Calu3 (cell line): ENCODE measurements at regions not wholly inside any gene's neighbourhood (a gene's known extent, or its start where the extent isn't known, plus 50 kb on each side); places are given as distances from the start of the nearest gene placed in this dataset.

ENCODE experiments used
- BruUV-seq: library from RNA; stranded (reverse); fragments of 400-500 nt; replicated peaks from 2 replicates; lab custom pipeline; 2021; lab: Mats Ljungman, UMichigan
- CTCF ChIA-PET: fragments of 300-600 bp; sonication (Branson Sonifier 250); formaldehyde crosslinking; loops from one replicate; lab custom pipeline; 2022; ENCODE audit warnings: antibody characterized with exemption; lab: Charles Lee
- DNase-seq: peaks from one replicate; pipeline ENCODE4 v3.0.0; 2022
- H3K27ac Mint-ChIP-seq: one replicate; pipeline ENCODE4 v1.8.0; 2022; ENCODE audit warnings: mixed read lengths; ENCODE audit not compliant: unreplicated experiment
- H3K27me3 Mint-ChIP-seq: one replicate; pipeline ENCODE4 v1.8.0; 2022; ENCODE audit warnings: mixed read lengths; ENCODE audit not compliant: unreplicated experiment
- H3K36me3 Mint-ChIP-seq: one replicate; pipeline ENCODE4 v1.8.0; 2022; ENCODE audit warnings: mild to moderate bottlenecking, moderate library complexity, mixed read lengths; ENCODE audit not compliant: insufficient read depth, unreplicated experiment
- H3K4me1 Mint-ChIP-seq: one replicate; pipeline ENCODE4 v1.8.0; 2022; ENCODE audit warnings: mild to moderate bottlenecking, low read depth, mixed read lengths; ENCODE audit not compliant: unreplicated experiment
- H3K4me3 Mint-ChIP-seq: one replicate; pipeline ENCODE4 v1.8.0; 2022; ENCODE audit warnings: mild to moderate bottlenecking, low read depth, moderate library complexity, mixed read lengths; ENCODE audit not compliant: unreplicated experiment
- H3K9me3 Mint-ChIP-seq: one replicate; pipeline ENCODE4 v1.8.0; 2022; ENCODE audit warnings: low read depth, mixed read lengths; ENCODE audit not compliant: unreplicated experiment
- intact Hi-C: fragments of 100-400 bp; cut with micrococcal nuclease; formaldehyde crosslinking; loops from one replicate; pipeline ENCODE4 v1.10.0; 2022; ENCODE audit not compliant: unreplicated experiment
- TF ChIP-seq, protein P1 (sequence below): fragments of 200-600 bp; IDR thresholded peaks from one replicate; pipeline ENCODE4 v1.8.0; 2022; ENCODE audit warnings: antibody characterized with exemption; ENCODE audit not compliant: unreplicated experiment

DNA sequence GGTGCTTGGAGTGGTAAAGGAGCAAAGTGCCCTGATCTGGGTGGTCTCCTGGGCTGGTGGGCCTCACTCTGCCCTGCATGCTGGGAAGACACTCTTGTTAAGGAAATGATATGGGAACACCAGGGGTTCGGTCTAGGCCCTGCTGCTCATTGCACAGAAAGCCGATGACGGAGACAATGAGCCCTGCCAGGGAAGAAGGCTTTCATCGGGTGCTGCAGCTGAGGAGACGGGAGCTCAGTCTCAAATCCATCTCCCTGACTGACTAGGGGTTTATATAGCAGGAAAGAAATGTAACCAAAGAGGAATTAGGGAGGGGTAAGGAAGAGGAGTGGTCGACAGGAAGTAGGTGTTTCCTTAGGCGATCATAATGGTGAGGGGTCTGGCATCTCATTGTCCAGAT lies 253.4 kb downstream of the TEX29 start:
- DNase-seq: no peak
- intact Hi-C loops: no loop called here
- BruUV-seq: no TSS peak

DNA sequence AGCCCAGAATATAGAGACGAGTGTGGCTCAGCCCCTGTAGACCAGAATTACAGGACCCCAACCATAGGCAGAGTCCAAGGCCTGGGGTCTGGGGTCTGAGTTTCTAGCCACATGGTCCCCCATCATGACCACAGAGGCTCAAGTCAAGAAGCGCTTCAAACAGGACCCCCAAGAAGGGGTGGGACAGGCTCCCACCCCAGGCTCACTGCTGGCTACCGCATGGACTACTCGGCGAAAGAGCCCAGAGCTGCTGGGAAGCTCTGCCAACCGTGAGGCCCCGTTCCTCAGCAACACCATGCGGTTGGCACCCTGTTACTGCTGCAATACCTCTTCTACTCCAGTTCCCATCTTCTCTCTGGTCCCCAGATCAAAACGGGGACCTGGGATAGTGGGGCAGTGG lies 254.8 kb downstream of the TEX29 start:
- no TSS peak for BruUV-seq
- H3K27ac Mint-ChIP-seq: no peak overlapping the region
- no peaks in the 10 kb centered on the region for H3K36me3 Mint-ChIP-seq
- TF ChIP-seq, protein P1, sequence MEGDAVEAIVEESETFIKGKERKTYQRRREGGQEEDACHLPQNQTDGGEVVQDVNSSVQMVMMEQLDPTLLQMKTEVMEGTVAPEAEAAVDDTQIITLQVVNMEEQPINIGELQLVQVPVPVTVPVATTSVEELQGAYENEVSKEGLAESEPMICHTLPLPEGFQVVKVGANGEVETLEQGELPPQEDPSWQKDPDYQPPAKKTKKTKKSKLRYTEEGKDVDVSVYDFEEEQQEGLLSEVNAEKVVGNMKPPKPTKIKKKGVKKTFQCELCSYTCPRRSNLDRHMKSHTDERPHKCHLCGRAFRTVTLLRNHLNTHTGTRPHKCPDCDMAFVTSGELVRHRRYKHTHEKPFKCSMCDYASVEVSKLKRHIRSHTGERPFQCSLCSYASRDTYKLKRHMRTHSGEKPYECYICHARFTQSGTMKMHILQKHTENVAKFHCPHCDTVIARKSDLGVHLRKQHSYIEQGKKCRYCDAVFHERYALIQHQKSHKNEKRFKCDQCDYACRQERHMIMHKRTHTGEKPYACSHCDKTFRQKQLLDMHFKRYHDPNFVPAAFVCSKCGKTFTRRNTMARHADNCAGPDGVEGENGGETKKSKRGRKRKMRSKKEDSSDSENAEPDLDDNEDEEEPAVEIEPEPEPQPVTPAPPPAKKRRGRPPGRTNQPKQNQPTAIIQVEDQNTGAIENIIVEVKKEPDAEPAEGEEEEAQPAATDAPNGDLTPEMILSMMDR: no peak
- peaks cover 3% of the 10 kb centered on the region for H3K9me3 Mint-ChIP-seq
- CTCF ChIA-PET: no interaction called here
- DNase-seq: no peak
- no peaks in the 10 kb centered on the region for H3K27me3 Mint-ChIP-seq
- no peak overlapping the region for H3K4me3 Mint-ChIP-seq
- intact Hi-C loops: no loop called here
- no peaks in the 10 kb centered on the region for H3K4me1 Mint-ChIP-seq

More for the DNA sequence above, 253.4 kb downstream of the TEX29 start:
- CTCF ChIA-PET: no interaction called here
- TF ChIP-seq, protein P1: no peak
- H3K4me3 Mint-ChIP-seq: no peak overlapping the region
- no peaks in the 10 kb centered on the region for H3K4me1 Mint-ChIP-seq
- H3K27me3 Mint-ChIP-seq: no peaks in the 10 kb centered on the region
- peaks cover 3% of the 10 kb centered on the region for H3K9me3 Mint-ChIP-seq
- H3K27ac Mint-ChIP-seq: no peak overlapping the region
- H3K36me3 Mint-ChIP-seq: no peaks in the 10 kb centered on the region

DNA sequence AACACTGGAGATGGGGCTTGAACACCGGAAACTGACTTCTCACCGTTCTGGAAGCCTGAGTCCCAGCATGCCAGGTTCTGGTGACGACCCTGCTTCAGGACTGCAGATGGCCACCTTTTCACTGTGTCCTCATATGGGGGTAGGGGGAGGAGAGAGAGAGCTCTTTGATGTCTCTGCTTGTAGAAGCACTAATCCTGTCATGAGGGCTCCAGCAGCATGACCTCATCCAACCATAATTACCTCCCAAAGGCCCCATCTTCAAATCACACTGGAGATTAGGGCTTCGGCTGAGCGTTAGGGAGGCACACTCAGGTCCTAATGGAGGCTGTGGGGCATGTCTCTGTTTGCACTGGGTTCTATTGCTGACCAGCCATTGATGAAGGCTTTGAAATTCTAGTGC lies 255.3 kb downstream of the TEX29 start:
- CTCF ChIA-PET: no interaction called here
- no peaks in the 10 kb centered on the region for H3K36me3 Mint-ChIP-seq
- no peaks in the 10 kb centered on the region for H3K4me1 Mint-ChIP-seq
- no TSS peak for BruUV-seq
- TF ChIP-seq, protein P1: no peak
- H3K27ac Mint-ChIP-seq: no peak overlapping the region
- no peak for DNase-seq
- H3K9me3 Mint-ChIP-seq: peaks cover 3% of the 10 kb centered on the region
- no peak overlapping the region for H3K4me3 Mint-ChIP-seq
- no peaks in the 10 kb centered on the region for H3K27me3 Mint-ChIP-seq
- intact Hi-C loops: no loop called here

DNA sequence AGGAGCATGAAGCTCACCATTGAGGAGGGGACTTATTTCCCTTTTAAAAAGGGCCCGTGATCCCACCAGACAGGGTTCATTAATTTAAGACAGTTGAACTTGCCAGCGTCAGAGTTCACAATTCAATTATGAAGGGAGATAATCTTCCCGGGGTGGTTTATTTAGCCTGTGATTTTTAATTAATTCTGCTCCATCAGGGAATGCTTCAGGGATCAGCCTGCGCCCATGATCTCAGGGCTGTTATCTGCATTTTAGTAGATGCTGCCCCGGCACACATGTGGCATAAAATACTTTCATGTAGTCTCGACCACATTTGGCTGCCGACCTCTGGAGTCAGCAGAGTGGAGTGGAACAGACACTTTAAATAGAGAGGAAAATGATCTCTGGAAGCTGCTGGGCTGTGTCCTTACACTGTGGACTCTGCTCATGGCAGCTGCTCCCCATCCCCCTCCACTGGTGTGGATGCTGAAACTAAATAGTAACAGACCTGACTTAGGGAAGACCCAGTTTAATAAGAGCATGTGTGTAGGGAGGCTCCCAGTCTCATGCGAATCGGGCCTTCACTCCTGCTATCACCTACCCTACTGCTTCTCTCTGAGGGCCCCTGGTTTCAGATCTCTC lies 256.9 kb downstream of the TEX29 start:
- H3K27ac Mint-ChIP-seq: no peak overlapping the region
- TF ChIP-seq, protein P1: no peak
- no peaks in the 10 kb centered on the region for H3K4me1 Mint-ChIP-seq
- H3K4me3 Mint-ChIP-seq: no peak overlapping the region
- peaks cover 3% of the 10 kb centered on the region for H3K9me3 Mint-ChIP-seq
- intact Hi-C loops: no loop called here
- H3K27me3 Mint-ChIP-seq: no peaks in the 10 kb centered on the region
- DNase-seq: no peak
- H3K36me3 Mint-ChIP-seq: no peaks in the 10 kb centered on the region
- no TSS peak for BruUV-seq
- CTCF ChIA-PET: no interaction called here
